HG02759 (cell line): ENCODE measurements at regions not wholly inside any gene's neighbourhood (a gene's known extent, or its start where the extent isn't known, plus 50 kb on each side); places are given as distances from the start of the nearest gene placed in this dataset.
"Not testable (repeated sequence)": the region's sequence is repeated elsewhere in the genome, so short reads cannot be mapped to it uniquely, and the experiment has no call there.

Experiments
- ATAC-seq: cut with Tn5 transposase; IDR thresholded peaks from one replicate; pipeline ENCODE4 v1.9.1; 2021; ENCODE audit warnings: mild to moderate bottlenecking, moderate library complexity; ENCODE audit not compliant: unreplicated experiment

- ATAC-seq = no peak
These were observed 354.8 kb downstream of the CD83 start for GRCh38 chr6:14472255-14472985.

- no peak for ATAC-seq
These were observed 355.4 kb downstream of the CD83 start for GRCh38 chr6:14472986-14473337.

- ATAC-seq = no peak
These were observed 357.2 kb downstream of the CD83 start for GRCh38 chr6:14474816-14475215.

DNA sequence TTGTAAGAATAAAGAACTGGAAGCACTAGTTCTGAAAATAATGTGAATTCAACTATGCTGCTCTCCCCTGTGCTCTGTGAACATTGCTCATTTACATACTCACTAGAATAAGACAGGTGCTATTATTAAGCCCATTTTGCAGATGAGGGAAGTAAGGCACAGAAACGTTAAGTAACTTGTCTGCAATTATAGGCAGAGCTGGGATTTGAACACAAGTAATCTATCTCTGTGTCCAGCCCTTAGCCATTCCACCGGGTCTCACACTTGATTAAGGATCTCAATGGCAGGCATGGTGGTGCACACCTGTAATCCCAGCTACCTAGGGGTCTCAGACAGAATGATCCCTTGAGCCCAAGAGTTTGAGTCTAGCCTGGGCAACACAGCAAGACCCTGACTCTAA lies 357.7 kb downstream of the CD83 start:
- ATAC-seq = no peak

- no peak for ATAC-seq
These were observed 359.4 kb downstream of the CD83 start for GRCh38 chr6:14476793-14477531.

DNA sequence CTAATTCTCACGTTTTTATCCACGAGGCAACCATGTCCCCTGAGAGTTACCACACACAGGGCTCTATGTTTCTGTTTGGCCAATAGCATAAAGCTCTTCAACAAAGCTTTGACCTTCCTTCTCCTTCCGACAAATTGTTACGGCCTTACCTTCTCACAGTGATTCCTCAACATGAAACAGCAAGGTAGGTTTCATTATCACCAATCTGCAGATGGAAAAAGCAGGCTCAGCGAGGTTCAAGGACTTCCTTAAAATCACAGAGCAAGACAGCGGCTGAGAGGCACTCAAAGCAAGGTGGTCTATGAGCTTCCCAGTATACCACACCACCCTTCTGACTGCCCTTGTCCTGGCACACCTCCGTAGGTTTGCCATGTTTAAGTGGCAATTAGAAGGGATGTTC lies 360.0 kb downstream of the CD83 start:
- ATAC-seq = no peak

DNA sequence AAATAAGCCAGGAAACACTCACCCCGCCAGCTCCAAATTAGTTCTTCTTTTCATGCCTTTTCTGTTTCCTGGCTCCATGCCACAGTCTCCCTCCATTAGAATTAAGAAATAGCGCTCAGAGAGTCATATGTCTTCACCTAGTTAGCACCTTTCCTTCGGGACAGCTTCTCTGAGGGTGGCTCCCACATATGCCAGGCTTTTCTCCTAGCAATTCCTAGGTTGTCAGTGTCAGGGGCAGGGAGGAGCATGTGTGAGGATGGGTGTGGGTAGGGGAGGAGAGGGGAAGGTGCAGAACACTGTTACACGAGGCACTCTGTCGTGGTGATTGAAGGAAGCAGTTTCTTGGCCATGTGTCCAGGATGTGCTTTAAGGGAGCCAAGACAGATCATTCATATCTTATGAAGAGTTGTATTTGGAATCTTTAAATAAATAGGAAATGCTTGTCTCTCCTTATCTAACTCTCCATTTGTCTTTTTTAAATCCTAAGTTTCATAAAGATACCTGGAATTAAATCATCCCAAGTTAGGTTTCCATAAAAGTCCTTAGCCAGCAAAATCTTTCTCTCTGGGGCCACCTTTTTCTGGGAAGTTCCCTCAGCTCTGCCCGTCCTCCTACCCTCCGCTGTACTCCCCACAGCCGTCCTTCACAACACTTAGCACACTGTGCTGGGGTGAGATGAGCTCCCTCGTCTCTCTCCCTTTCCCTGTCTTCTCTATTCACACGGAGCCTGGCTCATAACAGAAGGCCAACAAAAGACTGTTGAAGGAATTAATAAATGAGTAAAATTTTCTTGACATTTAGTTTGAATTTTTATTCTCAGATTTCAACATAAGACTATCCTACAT lies 361.0 kb downstream of the CD83 start:
- ATAC-seq = no peak

DNA sequence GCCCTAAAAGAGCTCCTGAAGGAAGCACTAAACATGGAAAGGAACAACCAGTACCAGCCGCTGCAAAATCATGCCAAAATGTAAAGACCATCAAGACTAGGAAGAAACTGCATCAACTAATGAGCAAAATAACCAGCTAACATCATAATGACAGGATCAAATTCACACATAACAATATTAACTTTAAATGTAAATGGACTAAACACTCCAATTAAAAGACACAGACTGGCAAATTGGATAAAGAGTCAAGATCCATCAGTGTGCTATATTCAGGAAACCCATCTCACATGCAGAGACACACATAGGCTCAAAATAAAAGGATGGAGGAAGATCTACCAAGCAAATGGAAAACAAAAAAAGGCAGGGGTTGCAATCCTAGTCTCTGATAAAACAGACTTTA lies 364.4 kb downstream of the CD83 start:
- ATAC-seq = not testable (repeated sequence)

DNA sequence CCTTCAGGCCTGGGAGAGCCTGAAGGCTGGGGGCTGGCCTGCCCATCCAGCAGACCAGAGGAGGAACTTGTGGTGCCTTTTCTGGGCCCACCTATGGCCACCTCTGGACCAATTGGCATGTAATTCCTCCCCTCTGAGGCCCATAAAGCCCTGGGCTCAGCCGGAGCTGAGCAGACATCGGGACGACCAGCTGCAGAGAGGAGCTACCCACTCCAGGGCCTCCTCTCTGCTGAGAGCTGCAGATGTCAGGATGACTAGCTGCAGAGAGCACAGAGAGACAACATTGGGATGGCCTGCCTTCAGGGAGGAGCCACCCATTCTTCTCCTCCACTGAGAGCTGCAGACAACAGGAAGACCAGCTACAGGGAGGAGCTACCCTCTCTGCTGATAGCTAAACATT lies 370.1 kb downstream of the CD83 start:
- no peak for ATAC-seq

- ATAC-seq = no peak
These were observed 370.6 kb downstream of the CD83 start for GRCh38 chr6:14488180-14488579.

GRCh38 chr6:14489445-14489844 lies 371.9 kb downstream of the CD83 start:
- ATAC-seq = no peak

- ATAC-seq = no peak
These were observed 381.2 kb downstream of the CD83 start for GRCh38 chr6:14498748-14499147.

DNA sequence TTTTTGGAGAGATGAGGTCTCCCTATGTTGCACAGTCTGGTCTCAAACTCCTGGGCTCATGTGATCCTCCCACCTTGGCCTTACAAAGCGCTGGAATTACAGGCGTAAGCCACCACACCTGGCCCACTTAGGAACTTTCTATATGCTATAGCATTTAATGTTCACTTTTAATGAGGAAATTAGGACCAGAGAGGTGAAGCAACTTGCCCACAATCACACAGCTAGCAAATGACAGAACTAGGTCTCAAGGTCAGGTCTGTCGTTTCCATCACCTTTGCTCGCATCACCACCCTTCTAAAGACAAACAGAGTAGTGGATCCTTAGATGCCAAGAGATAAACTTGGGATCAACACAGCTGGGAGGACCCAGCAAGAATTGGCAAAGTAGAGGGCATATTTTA lies 381.7 kb downstream of the CD83 start:
- ATAC-seq = no peak

- no peak for ATAC-seq
These were observed 382.3 kb downstream of the CD83 start for GRCh38 chr6:14499841-14500240.

GRCh38 chr6:14500809-14501208 lies 383.2 kb downstream of the CD83 start:
- ATAC-seq = no peak

GRCh38 chr6:14501240-14501639 lies 383.7 kb downstream of the CD83 start:
- no peak for ATAC-seq

GRCh38 chr6:14501914-14502313 lies 384.3 kb downstream of the CD83 start:
- ATAC-seq = no peak

GRCh38 chr6:14502551-14502950 lies 385.0 kb downstream of the CD83 start:
- no peak for ATAC-seq

DNA sequence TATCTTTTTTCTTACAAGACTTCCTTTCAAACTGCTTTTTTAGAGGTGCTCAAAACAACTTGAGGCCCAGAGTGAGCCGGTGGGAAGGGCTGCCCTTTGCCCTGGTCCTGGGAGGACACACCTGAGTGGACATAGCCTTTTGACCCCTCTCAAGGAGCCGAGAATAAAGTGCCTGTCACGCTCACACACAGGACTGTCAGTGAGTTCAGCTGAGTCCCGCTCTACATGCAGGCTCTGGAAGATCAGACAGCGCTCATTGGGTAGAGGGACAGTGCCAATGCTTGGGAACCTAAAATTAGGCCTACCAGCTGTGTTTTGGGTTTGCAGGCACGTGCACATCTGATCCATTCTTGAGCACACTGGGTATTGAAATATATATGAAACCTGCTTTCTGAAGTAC lies 387.8 kb downstream of the CD83 start:
- ATAC-seq = no peak

- no peak for ATAC-seq
These were observed 389.2 kb downstream of the CD83 start for GRCh38 chr6:14506656-14507246.

GRCh38 chr6:14509120-14509519 lies 391.5 kb downstream of the CD83 start:
- ATAC-seq = no peak
